ENCODE measurements at regions not wholly inside any gene's neighbourhood (a gene's known extent, or its start where the extent isn't known, plus 50 kb on each side); places are given as distances from the start of the nearest gene placed in this dataset.

DNA sequence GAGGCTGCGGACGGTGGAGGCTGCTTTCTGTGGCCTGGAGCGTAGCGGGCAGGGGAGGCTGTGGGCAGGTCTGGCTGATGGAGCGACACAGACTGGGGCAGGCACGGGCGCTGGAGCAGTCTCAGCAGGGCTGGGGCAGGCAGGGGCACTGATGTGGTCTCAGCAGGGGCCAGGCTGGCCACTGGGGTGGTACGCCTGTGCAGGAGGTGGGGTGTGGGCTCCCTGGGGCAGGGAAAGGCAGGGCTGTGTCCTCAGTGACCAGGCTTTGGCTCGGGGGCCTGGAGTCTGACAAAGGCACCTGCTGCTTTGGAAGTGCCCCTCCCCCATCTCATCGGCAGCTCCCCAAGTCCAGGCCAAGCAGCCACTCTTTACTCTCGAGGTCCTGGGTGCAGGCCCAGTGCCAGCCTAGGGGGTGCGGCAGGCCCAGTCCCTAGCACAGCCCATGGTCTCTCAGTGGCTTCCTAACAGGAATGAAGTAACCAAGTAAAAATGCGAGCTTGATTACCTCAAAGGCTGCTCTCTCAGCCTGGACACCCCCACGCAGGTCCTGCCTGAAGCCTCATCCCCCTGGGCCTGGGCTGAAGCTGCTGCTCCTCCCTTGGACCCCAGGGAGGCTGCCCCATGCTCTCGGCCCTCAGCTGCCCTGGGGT lies 55.5 kb downstream of the ADRA2C start:
- TF ChIP-seq POLR2AphosphoS5 (IDR thresholded peaks at IDR 0.05) (no peak), MXI1 (conservative IDR thresholded peaks at IDR 0.05; ENCODE audit: poor library complexity, severe bottlenecking) (no peak)
